ENCODE measurements at regions not wholly inside any gene's neighbourhood (a gene's known extent, or its start where the extent isn't known, plus 50 kb on each side); places are given as distances from the start of the nearest gene placed in this dataset.

DNA sequence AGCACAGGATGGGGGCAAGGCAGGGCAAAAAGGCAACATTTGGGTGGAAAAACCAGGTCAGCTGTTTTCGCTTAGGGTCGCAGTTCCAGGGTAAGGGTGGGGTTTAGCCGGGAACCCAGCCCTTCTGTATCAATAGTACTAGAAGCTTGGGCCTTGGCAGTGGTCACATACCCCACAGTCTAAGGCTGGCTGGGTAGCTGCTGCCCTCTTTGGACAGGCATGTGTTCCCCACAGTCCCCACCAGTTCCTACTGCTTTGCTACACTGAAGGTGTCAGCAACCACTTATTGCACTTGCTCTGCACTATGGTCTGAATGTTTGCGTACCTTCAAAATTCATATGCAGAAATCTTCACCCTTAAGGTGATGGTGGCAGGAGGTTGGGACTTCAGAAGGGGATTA lies 349.8 kb downstream of the LTN1 start:
- 86 to 96% methylated on average over 4 of the region's 4 CpGs for WGBS, 2 donors
- no peaks in the 10 kb centered on the region for H3K36me3 ChIP-seq (replicated peaks in 1 of 2; ENCODE audit: insufficient read depth in 1 of 2, low read depth in 2 of 2)
- no peaks in the 10 kb centered on the region for H3K9me3 ChIP-seq
- TF ChIP-seq, protein P1, sequence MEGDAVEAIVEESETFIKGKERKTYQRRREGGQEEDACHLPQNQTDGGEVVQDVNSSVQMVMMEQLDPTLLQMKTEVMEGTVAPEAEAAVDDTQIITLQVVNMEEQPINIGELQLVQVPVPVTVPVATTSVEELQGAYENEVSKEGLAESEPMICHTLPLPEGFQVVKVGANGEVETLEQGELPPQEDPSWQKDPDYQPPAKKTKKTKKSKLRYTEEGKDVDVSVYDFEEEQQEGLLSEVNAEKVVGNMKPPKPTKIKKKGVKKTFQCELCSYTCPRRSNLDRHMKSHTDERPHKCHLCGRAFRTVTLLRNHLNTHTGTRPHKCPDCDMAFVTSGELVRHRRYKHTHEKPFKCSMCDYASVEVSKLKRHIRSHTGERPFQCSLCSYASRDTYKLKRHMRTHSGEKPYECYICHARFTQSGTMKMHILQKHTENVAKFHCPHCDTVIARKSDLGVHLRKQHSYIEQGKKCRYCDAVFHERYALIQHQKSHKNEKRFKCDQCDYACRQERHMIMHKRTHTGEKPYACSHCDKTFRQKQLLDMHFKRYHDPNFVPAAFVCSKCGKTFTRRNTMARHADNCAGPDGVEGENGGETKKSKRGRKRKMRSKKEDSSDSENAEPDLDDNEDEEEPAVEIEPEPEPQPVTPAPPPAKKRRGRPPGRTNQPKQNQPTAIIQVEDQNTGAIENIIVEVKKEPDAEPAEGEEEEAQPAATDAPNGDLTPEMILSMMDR (IDR thresholded peaks at IDR 0.05): no peak
- no peak for TF ChIP-seq POLR2A (IDR thresholded peaks at IDR 0.05)
- H3K4me1 ChIP-seq: no peaks in the 10 kb centered on the region
- DNase-seq (no peak), ATAC-seq (no peak)
- H3K4me3 ChIP-seq: no peak overlapping the region
- H3K27ac ChIP-seq: no peak overlapping the region
- no peaks in the 10 kb centered on the region for H3K27me3 ChIP-seq
- intact Hi-C loops (cut with DNase I): no loop called here

DNA sequence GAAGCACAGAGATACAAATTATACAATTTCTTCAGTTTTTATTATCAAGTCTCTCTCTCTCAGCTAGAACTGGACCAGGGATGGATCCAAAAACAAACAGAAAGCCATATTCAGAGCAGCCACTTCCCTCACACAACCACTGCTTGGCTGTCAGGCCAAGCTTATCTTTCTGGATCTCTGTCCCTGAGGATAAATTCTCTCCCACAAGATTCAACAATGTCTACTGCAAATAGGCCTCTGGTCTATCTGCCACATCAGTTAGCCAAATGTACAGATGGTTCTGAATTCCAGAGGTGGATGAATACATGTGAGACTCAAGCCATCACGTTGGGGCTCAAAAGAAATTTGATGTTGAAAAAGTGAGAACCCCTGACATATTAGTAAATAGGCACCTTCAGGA lies 350.9 kb downstream of the LTN1 start:
- TF ChIP-seq, protein P1 (IDR thresholded peaks at IDR 0.05): no peak
- no peak for TF ChIP-seq POLR2A (IDR thresholded peaks at IDR 0.05)
- ATAC-seq (no peak), DNase-seq (no peak)
- Histone ChIP-seq H3K36me3 (replicated peaks in 1 of 2; ENCODE audit: insufficient read depth in 1 of 2, low read depth in 2 of 2) (no peaks in the 10 kb centered on the region), H3K27ac (no peak overlapping the region), H3K27me3 (no peaks in the 10 kb centered on the region), H3K9me3 (no peaks in the 10 kb centered on the region), H3K4me1 (no peaks in the 10 kb centered on the region), H3K4me3 (no peak overlapping the region)
- intact Hi-C loops (cut with DNase I): no loop called here
- 57 to 71% methylated on average over 1 of the region's 1 CpG for WGBS, 2 donors

DNA sequence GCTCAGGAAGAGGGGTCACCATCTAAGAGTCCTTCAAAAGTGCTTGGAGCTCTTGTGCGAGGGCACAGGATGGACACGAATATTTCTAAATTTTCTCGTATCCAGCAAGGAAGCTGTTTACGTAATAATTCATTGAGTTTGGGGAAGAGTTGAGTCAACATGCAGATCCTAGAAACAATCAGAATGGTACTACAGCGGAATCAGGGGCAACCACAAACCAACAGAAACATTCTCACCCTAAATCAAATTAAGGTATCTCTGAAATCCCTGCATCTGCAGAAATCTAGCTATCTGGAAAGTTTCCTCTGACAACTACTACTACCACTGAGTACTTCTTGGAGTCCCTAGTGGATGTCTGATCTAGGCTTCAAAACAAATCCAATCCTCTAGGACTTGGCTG lies 352.4 kb downstream of the LTN1 start:
- Histone ChIP-seq H3K4me1 (no peaks in the 10 kb centered on the region), H3K4me3 (no peak overlapping the region), H3K9me3 (no peaks in the 10 kb centered on the region), H3K36me3 (replicated peaks in 1 of 2; ENCODE audit: insufficient read depth in 1 of 2, low read depth in 2 of 2) (no peaks in the 10 kb centered on the region), H3K27me3 (no peaks in the 10 kb centered on the region), H3K27ac (no peak overlapping the region)
- DNase-seq: no peak
- ATAC-seq: no peak
- 65 to 75% methylated on average over 5 of the region's 5 CpGs for WGBS, 2 donors
- intact Hi-C loops (cut with DNase I): no loop called here
- no peak for TF ChIP-seq POLR2A (IDR thresholded peaks at IDR 0.05)
- TF ChIP-seq, protein P1 (IDR thresholded peaks at IDR 0.05): no peak

DNA sequence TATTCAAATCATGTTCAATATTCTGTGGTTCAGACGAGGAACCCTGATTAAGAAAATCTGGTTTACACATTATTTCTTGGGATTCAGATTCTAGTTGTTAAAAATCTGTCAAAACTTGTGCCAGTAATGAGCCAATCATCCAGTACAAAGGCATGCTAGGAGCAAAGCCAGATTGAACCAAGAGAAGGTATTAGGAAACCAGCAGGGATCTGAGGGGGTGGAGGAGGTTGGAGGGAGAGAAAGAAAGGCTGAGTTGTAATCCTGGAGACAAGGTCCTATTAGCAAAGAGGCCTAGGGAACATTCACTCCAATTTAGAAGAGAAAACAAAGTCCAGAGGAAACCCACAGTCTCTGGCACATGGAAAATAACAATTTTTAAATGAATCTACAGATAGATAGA lies 352.9 kb downstream of the LTN1 start:
- DNase-seq (no peak), ATAC-seq (no peak)
- Histone ChIP-seq H3K4me1 (no peaks in the 10 kb centered on the region), H3K36me3 (replicated peaks in 1 of 2; ENCODE audit: insufficient read depth in 1 of 2, low read depth in 2 of 2) (no peaks in the 10 kb centered on the region), H3K27me3 (no peaks in the 10 kb centered on the region), H3K4me3 (no peak overlapping the region), H3K9me3 (no peaks in the 10 kb centered on the region), H3K27ac (no peak overlapping the region)
- intact Hi-C loops (cut with DNase I): no loop called here
- TF ChIP-seq POLR2A (IDR thresholded peaks at IDR 0.05): no peak
- TF ChIP-seq, protein P1 (IDR thresholded peaks at IDR 0.05): no peak
- 54 to 72% methylated on average over 1 of the region's 1 CpG for WGBS, 2 donors

DNA sequence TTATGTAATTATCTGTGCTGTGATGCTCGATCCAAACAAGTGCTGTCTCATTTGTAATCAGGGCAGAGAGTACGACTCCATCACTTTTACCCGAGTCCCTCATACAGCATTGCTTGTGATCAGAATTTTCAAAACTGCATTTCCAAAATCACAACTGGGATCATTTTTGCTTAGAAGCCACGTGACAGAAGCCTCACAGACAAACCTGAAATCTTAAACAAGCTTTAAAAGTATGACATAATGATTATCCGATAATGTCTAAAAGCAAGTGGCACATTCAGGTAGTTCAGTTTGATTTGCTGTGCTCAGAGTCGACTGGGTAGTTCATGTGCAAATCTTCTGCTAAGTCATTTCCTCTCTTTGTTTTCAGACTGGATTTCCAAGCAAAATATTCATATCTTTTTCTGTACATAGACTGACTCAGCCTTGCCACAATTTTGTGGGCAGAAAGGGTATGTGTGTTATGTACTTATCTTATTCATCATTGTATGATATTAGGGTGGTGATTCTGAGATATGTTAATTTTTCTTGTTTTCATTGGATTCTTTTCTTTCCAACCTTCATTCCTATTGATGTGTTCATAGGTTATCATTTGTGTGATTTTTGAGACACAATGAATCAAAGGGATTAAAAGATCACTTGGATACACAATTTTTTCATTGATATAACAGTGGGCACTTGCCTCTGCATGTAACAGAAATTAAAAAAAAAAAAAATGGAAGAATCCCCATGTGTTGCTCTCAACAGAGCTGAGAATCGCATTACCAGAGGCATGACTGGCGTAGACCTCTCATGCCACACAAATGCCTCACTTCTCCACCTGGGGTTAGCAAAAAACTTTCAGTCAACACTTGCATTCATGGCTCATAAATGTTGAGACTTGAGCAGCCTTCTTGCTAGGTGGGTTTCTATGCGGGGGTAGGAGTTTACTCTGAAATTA lies 355.7 kb downstream of the LTN1 start:
- no peaks in the 10 kb centered on the region for H3K4me1 ChIP-seq
- intact Hi-C loops (cut with DNase I): no loop called here
- 71 to 74% methylated on average over 9 of the region's 9 CpGs for WGBS, 2 donors
- TF ChIP-seq, protein P1 (IDR thresholded peaks at IDR 0.05): no peak
- no peak for TF ChIP-seq POLR2A (IDR thresholded peaks at IDR 0.05)
- DNase-seq (no peak), ATAC-seq (no peak)
- no peak overlapping the region for H3K4me3 ChIP-seq
- H3K9me3 ChIP-seq: no peaks in the 10 kb centered on the region
- no peak overlapping the region for H3K27ac ChIP-seq
- H3K27me3 ChIP-seq: no peaks in the 10 kb centered on the region
- H3K36me3 ChIP-seq (replicated peaks in 1 of 2; ENCODE audit: insufficient read depth in 1 of 2, low read depth in 2 of 2): no peaks in the 10 kb centered on the region
